HepG2 (cell line): ENCODE measurements at regions not wholly inside any gene's neighbourhood (a gene's known extent, or its start where the extent isn't known, plus 50 kb on each side); places are given as distances from the start of the nearest gene placed in this dataset.

Experiments used
- ATAC-seq: fragments of 200-7000 bp; cut with Tn5 transposase; 3 replicates; pipeline ENCODE4 v1.9.1; 2020; ENCODE audit warnings: mild to moderate bottlenecking, moderate library complexity
- BruUV-seq: library from RNA; stranded (reverse); fragments of 400-500 nt; replicated peaks from 2 replicates; lab custom pipeline; 2021; lab: Mats Ljungman, UMichigan
- CTCF ChIA-PET: fragments of 300-600 bp; formaldehyde crosslinking; extraction: SDS; loops from one replicate; lab custom pipeline; 2021; ENCODE audit warnings: low total read pairs, inconsistent platforms, low intra/inter-chr PET ratio; lab: Yijun Ruan, JAX
- POLR2A ChIA-PET: fragments of 350-600 bp; sonication (Branson Sonifier 250); formaldehyde crosslinking; loops from one replicate; lab custom pipeline; 2020; ENCODE audit warnings: antibody characterized with exemption, inconsistent platforms; lab: Yijun Ruan, JAX
- DNase-seq: peaks from one replicate; pipeline ENCODE4 v3.0.0-alpha.2; 2015; ENCODE audit warnings: low spot score
- FAIRE-seq: peaks from 3 replicates; lab custom pipeline; 2011; peaks lifted over from hg19 to GRCh38; lab: Jason Lieb, UNC
- H2AFZ ChIP-seq: one replicate; pipeline ENCODE4 v1.6.1; 2011; ENCODE audit warnings: low read length, inconsistent platforms
- H3K27ac ChIP-seq: fragments of 300-600 bp; 3 replicates; pipeline ENCODE4 v1.8.0; 2011; ENCODE audit warnings: mixed run types, mild to moderate bottlenecking, mixed read lengths, low read length, inconsistent platforms; ENCODE audit not compliant: insufficient read depth; ENCODE audit errors: extremely low read length
- H3K27me3 ChIP-seq, 2 experiments: fragments of 200-600 bp in 1 of 2; 2 replicates in 1 of 2; 3 replicates in 1 of 2; pipeline versions ENCODE4 v1.6.0 to v1.8.0; 2011; ENCODE audit warnings: low read length in 2 of 2, mild to moderate bottlenecking in 2 of 2, moderate library complexity in 2 of 2, inconsistent platforms in 1 of 2; ENCODE audit not compliant: insufficient read depth in 2 of 2, control insufficient read depth in 1 of 2
- H3K36me3 ChIP-seq, 2 experiments: fragments of 200-600 bp in 1 of 2; replicated peaks in 1 of 2; 2 replicates in 1 of 2; 3 replicates in 1 of 2; pipeline versions ENCODE4 v1.5.1 to v1.8.0; 2011; ENCODE audit warnings: low read length in 2 of 2, inconsistent platforms in 1 of 2; ENCODE audit not compliant: insufficient read depth in 2 of 2, control insufficient read depth in 1 of 2
- H3K4me1 ChIP-seq: 2 replicates; pipeline ENCODE4 v1.5.1; 2012; ENCODE audit warnings: low read length, inconsistent platforms; ENCODE audit not compliant: insufficient read depth
- H3K4me2 ChIP-seq: 2 replicates; pipeline ENCODE4 v1.6.0; 2011; ENCODE audit warnings: low read depth, low read length, inconsistent platforms
- H3K4me3 ChIP-seq, 3 experiments: fragments of 200-600 bp in 1 of 3; sonication (generic), shearing (Covaris generic) in 1 of 3; replicated peaks in 1 of 3; 2 replicates each; pipeline ENCODE4 v1.5.1; 2011 to 2016; ENCODE audit warnings: low read length in 3 of 3, inconsistent platforms in 2 of 3, low read depth in 2 of 3, mild to moderate bottlenecking in 2 of 3, control low read depth in 1 of 3, mixed read lengths in 1 of 3; ENCODE audit not compliant: insufficient read depth in 1 of 3
- H3K79me2 ChIP-seq: one replicate; pipeline ENCODE4 v1.6.1; 2011; ENCODE audit warnings: low read length, inconsistent platforms; ENCODE audit not compliant: insufficient read depth
- H3K9ac ChIP-seq: 2 replicates; pipeline ENCODE4 v1.6.0; 2011; ENCODE audit warnings: mild to moderate bottlenecking, low read depth, low read length, inconsistent platforms; ENCODE audit not compliant: insufficient read depth
- H3K9me3 ChIP-seq: 2 replicates; pipeline ENCODE4 v1.5.1; 2012; ENCODE audit warnings: mild to moderate bottlenecking, low read length
- H4K20me1 ChIP-seq: 2 replicates; pipeline ENCODE4 v1.6.0; 2011; ENCODE audit warnings: inconsistent platforms, mild to moderate bottlenecking, low read length, moderate library complexity; ENCODE audit not compliant: insufficient read depth
- ARNT ChIP-seq: fragments of 450-650 bp; IDR thresholded peaks from 2 replicates; pipeline ENCODE4 v1.6.1; 2017
- DMAP1 ChIP-seq: IDR thresholded peaks from 2 replicates; pipeline ENCODE4 v1.6.1; 2016
- GFI1 ChIP-seq: sonication (generic); formaldehyde crosslinking; IDR thresholded peaks from 2 replicates; pipeline ENCODE4 v1.5.0; 2020; ENCODE audit warnings: missing genetic modification reagents, mild to moderate bottlenecking, borderline replicate concordance
- KDM2A ChIP-seq: sonication (generic); formaldehyde crosslinking; IDR thresholded peaks from 2 replicates; pipeline ENCODE4 v1.4.0; 2020; ENCODE audit warnings: low read depth, missing genetic modification reagents, borderline replicate concordance
- NR2F1 ChIP-seq, 2 experiments: fragments of 450-650 bp in 1 of 2; formaldehyde crosslinking in 1 of 2; IDR thresholded peaks; 2 replicates each; pipeline versions ENCODE4 v1.5.0 to v1.6.1; 2016 to 2020; ENCODE audit warnings: mild to moderate bottlenecking in 1 of 2, missing compliant biosample characterization in 1 of 2, missing genetic modification reagents in 1 of 2, moderate library complexity in 1 of 2
- SNAPC4 ChIP-seq: sonication (generic); formaldehyde crosslinking; IDR thresholded peaks from 2 replicates; pipeline ENCODE4 v1.4.0; 2020; ENCODE audit warnings: mild to moderate bottlenecking, missing genetic modification reagents
- ZBTB43 ChIP-seq: sonication (generic); formaldehyde crosslinking; conservative IDR thresholded peaks from 2 replicates; pipeline ENCODE4 v1.4.0; 2020; ENCODE audit warnings: missing genetic modification reagents
- ZNF780A ChIP-seq: sonication (generic); formaldehyde crosslinking; IDR thresholded peaks from 2 replicates; pipeline ENCODE4 v1.8.0; 2022; ENCODE audit warnings: mild to moderate bottlenecking, missing genetic modification reagents, moderate library complexity
- ZNF879 ChIP-seq: sonication (generic); formaldehyde crosslinking; IDR thresholded peaks from 2 replicates; pipeline ENCODE4 v1.8.1; 2023; ENCODE audit warnings: missing genetic modification reagents
- WGBS: methylation state at CpG from one replicate; pipeline ENCODE4 v1.1.6; 2017; ENCODE audit warnings: low lambda C conversion rate; 5-methylcytosine and 5-hydroxymethylcytosine counted together
- in situ Hi-C: cut with HindIII; loops from 2 replicates; pipeline ENCODE4 v1.10.0; 2017; ENCODE audit warnings: low pct_unique_long_range_greater_than_20kb; ENCODE audit not compliant: extremely low pct_ligation_motif_present
- intact Hi-C: fragments of 100-400 bp; cut with micrococcal nuclease; formaldehyde crosslinking; loops from one replicate; pipeline ENCODE4 v1.10.0; 2022; ENCODE audit not compliant: unreplicated experiment

GRCh38 chr5:52466749-52467520, 320.8 kb upstream of the ITGA1 start (continued):
- TF ChIP-seq KDM2A (CRISPR knock-in tag), result no peak
- no peak for TF ChIP-seq ZNF879 (CRISPR knock-in tag)
- no peak for TF ChIP-seq GFI1 (CRISPR knock-in tag)
- TF ChIP-seq SNAPC4 (CRISPR knock-in tag), result no peak
- TF ChIP-seq NR2F1 (CRISPR knock-in tag; IDR thresholded peaks at IDR 0.05), result no peak
- TF ChIP-seq ZNF780A (CRISPR knock-in tag), result no peak

GRCh38 chr5:52468976-52469375, 318.7 kb upstream of the ITGA1 start:
- intact Hi-C loops (no loop called here), in situ Hi-C loops (no loop called here)
- Histone ChIP-seq H3K27me3 (no peaks in the 10 kb centered on the region), H3K4me2 (no peak overlapping the region), H3K36me3 (no peaks in the 10 kb centered on the region), H2AFZ (no peak overlapping the region), H3K9me3 (no peaks in the 10 kb centered on the region), H3K4me3 (no peak overlapping the region), H3K9ac (no peak overlapping the region), H3K4me1 (no peaks in the 10 kb centered on the region), H4K20me1 (no peaks in the 10 kb centered on the region), H3K79me2 (no peaks in the 10 kb centered on the region), H3K27ac (no peak overlapping the region)
- BruUV-seq, result no TSS peak
- ATAC-seq (no peak), FAIRE-seq (no peak), DNase-seq (no peak)
- POLR2A ChIA-PET, result no interaction called here
- TF ChIP-seq ZBTB43 (CRISPR knock-in tag) (no peak), DMAP1 (CRISPR knock-in tag) (no peak), ARNT (no peak)
- WGBS, result 13% methylated on average over 1 of the region's 1 CpG
- CTCF ChIA-PET, result no interaction called here
